Endothelial cell of umbilical vein (primary cell): ENCODE measurements at regions not wholly inside any gene's neighbourhood (a gene's known extent, or its start where the extent isn't known, plus 50 kb on each side); places are given as distances from the start of the nearest gene placed in this dataset.

Source experiments
- BruUV-seq: library from RNA; stranded (reverse); fragments of 400-500 nt; replicated peaks from 2 replicates; lab custom pipeline; 2021; lab: Mats Ljungman, UMichigan
- CTCF ChIA-PET: fragments of 300-600, 350-600 bp; sonication (Branson Sonifier 250); formaldehyde crosslinking; loops from one replicate; lab custom pipeline; 2021; ENCODE audit warnings: antibody characterized with exemption, inconsistent platforms; lab: Charles Lee
- POLR2A ChIA-PET: fragments of 300-600, 350-600 bp; sonication (Branson Sonifier 250); formaldehyde crosslinking; loops from one replicate; lab custom pipeline; 2021; ENCODE audit warnings: antibody characterized with exemption, inconsistent platforms; lab: Charles Lee
- DNase-seq: peaks from one replicate; pipeline ENCODE4 v3.0.0-alpha.2; 2011; ENCODE audit warnings: low read depth, low spot score
- FAIRE-seq: peaks from 2 replicates; lab custom pipeline; 2011; peaks lifted over from hg19 to GRCh38; lab: Jason Lieb, UNC
- H2AFZ ChIP-seq: 2 replicates; pipeline ENCODE4 v1.6.0; 2012; ENCODE audit warnings: low read depth, low read length, control low read depth, inconsistent platforms
- H3K27ac ChIP-seq: 2 replicates; pipeline ENCODE4 v1.5.1; 2011; ENCODE audit warnings: low read depth, mild to moderate bottlenecking, control low read depth, low read length, moderate library complexity; ENCODE audit not compliant: insufficient read depth
- H3K27me3 ChIP-seq, 2 experiments: 2 replicates each; pipeline versions ENCODE4 v1.6.0 to v1.6.1; 2011; ENCODE audit warnings: low read length in 2 of 2, mixed read lengths in 1 of 2; ENCODE audit not compliant: control insufficient read depth in 2 of 2, insufficient read depth in 2 of 2
- H3K36me3 ChIP-seq, 2 experiments: 2 replicates in 1 of 2; 3 replicates in 1 of 2; pipeline ENCODE4 v1.5.1; 2011; ENCODE audit warnings: low read length in 2 of 2, mild to moderate bottlenecking in 1 of 2, moderate library complexity in 1 of 2; ENCODE audit not compliant: control insufficient read depth in 2 of 2, insufficient read depth in 2 of 2; ENCODE audit errors: extremely low read depth in 1 of 2
- H3K4me1 ChIP-seq: 3 replicates; pipeline ENCODE4 v1.5.1; 2011; ENCODE audit warnings: mild to moderate bottlenecking, low read length; ENCODE audit not compliant: control insufficient read depth, insufficient read depth; ENCODE audit errors: extremely low read depth
- H3K4me2 ChIP-seq: 2 replicates; pipeline ENCODE4 v1.6.1; 2011; ENCODE audit warnings: low read length, control low read depth, mixed read lengths; ENCODE audit not compliant: insufficient read depth
- H3K4me3 ChIP-seq, 3 experiments: fragments of 200-600 bp in 1 of 3; sonication (generic), shearing (Covaris generic) in 1 of 3; replicated peaks in 1 of 3; 2 replicates each; pipeline ENCODE4 v1.5.1; 2011 to 2016; ENCODE audit warnings: control low read depth in 3 of 3, low read length in 3 of 3, mild to moderate bottlenecking in 2 of 3, inconsistent platforms in 1 of 3, low read depth in 1 of 3, moderate library complexity in 1 of 3; ENCODE audit not compliant: insufficient read depth in 1 of 3
- H3K79me2 ChIP-seq: 2 replicates; pipeline ENCODE4 v1.6.0; 2012; ENCODE audit warnings: low read length, inconsistent platforms; ENCODE audit not compliant: control insufficient read depth, insufficient read depth
- H3K9ac ChIP-seq: replicated peaks from 2 replicates; pipeline ENCODE3; 2011; ENCODE audit warnings: low read length, control low read depth; ENCODE audit not compliant: insufficient read depth; ENCODE audit errors: extremely low read depth
- H3K9me1 ChIP-seq: replicated peaks from 3 replicates; pipeline ENCODE4 v1.6.0; 2011; ENCODE audit warnings: mild to moderate bottlenecking, low read length; ENCODE audit not compliant: control insufficient read depth, insufficient read depth; ENCODE audit errors: extremely low read depth
- H3K9me3 ChIP-seq: replicated peaks from 2 replicates; pipeline ENCODE4 v1.5.1; 2012; ENCODE audit warnings: low read length, inconsistent platforms; ENCODE audit not compliant: control insufficient read depth, insufficient read depth
- H4K20me1 ChIP-seq: replicated peaks from 2 replicates; pipeline ENCODE3; 2011; ENCODE audit warnings: mild to moderate bottlenecking, low read length; ENCODE audit not compliant: control insufficient read depth, insufficient read depth; ENCODE audit errors: extremely low read depth
- EZH2 ChIP-seq: IDR thresholded peaks from 2 replicates; pipeline ENCODE4 v1.6.1; 2012; ENCODE audit warnings: borderline replicate concordance, low read depth, mild to moderate bottlenecking, moderate library complexity, low read length, inconsistent platforms; ENCODE audit not compliant: severe bottlenecking
- FOS ChIP-seq: IDR thresholded peaks from 2 replicates; pipeline ENCODE4 v1.6.1; 2011; ENCODE audit warnings: mild to moderate bottlenecking, low read length, moderate library complexity, borderline replicate concordance; ENCODE audit not compliant: insufficient read depth
- GATA2 ChIP-seq: IDR thresholded peaks from 2 replicates; pipeline ENCODE4 v1.7.0; 2011; ENCODE audit warnings: low read depth, mild to moderate bottlenecking, moderate library complexity, mixed read lengths, low read length; ENCODE audit not compliant: insufficient read length, insufficient read depth
- JUN ChIP-seq: IDR thresholded peaks from 2 replicates; pipeline ENCODE4 v1.6.1; 2011; ENCODE audit warnings: borderline replicate concordance, low read depth; ENCODE audit not compliant: insufficient read length, insufficient read depth
- MYC ChIP-seq: IDR thresholded peaks from one replicate; pipeline ENCODE4 v1.6.1; 2011; ENCODE audit warnings: mild to moderate bottlenecking, low read depth, low read length
- POLR2A ChIP-seq: IDR thresholded peaks from 2 replicates; pipeline ENCODE4 v1.6.1; 2012; ENCODE audit warnings: low read depth, mild to moderate bottlenecking, control low read depth, low read length
- POLR2AphosphoS5 ChIP-seq: IDR thresholded peaks from 2 replicates; pipeline ENCODE4 v1.6.1; 2012; ENCODE audit warnings: low read depth, mild to moderate bottlenecking, control low read depth, low read length, moderate library complexity; ENCODE audit not compliant: insufficient read depth
- dilution Hi-C: fragments of 300-500 bp; cut with MboI; formaldehyde crosslinking; loops from one replicate; pipeline ENCODE4 v1.15.0; 2019; ENCODE audit warnings: low sequenced_read_pairs; ENCODE audit not compliant: extremely low pct_ligation_motif_present
- intact Hi-C: fragments of 100-400 bp; cut with micrococcal nuclease; formaldehyde crosslinking; loops from one replicate; pipeline ENCODE4 v1.10.0; 2022
- TF ChIP-seq, protein P1 (sequence below), 2 donors: IDR thresholded peaks; 1 replicate in 1 of 2; 2 replicates in 1 of 2; pipeline ENCODE4 v1.5.1; 2011; ENCODE audit warnings: low read length in 2 of 2, mild to moderate bottlenecking in 2 of 2, moderate library complexity in 2 of 2, control low read depth in 1 of 2, inconsistent platforms in 1 of 2, low read depth in 1 of 2; ENCODE audit not compliant: insufficient read depth in 1 of 2; ENCODE audit errors: extremely low read depth in 1 of 2
- TF ChIP-seq, protein P2 (sequence below): IDR thresholded peaks from 2 replicates; pipeline ENCODE4 v1.6.1; 2011; ENCODE audit not compliant: insufficient read depth, insufficient read length

DNA sequence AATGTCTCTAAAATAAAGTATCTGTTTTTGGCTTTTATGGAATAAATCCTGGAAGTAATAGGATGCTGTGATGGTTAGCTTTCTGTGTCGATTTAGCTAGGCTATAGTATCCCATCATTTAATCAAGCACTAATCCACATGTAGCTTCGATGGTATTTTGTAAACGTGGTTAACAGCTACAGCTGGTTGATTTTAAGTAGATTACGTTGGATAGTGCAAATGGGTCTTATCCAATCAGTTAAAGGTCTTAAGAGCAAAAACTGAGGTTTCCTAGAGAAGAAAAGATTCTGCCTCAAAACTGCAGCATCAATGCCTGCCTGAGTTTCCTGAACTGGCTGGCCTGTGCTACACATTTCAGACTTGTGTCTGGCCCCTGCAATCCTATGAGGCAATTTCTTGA, 314.2 kb upstream of the SORL1-AS1 start:
- CTCF ChIA-PET: no interaction called here
- H4K20me1 ChIP-seq: no peaks in the 10 kb centered on the region
- H3K4me1 ChIP-seq: no peaks in the 10 kb centered on the region
- DNase-seq (no peak), FAIRE-seq (no peak)
- H3K36me3 ChIP-seq: no peaks in the 10 kb centered on the region
- intact Hi-C loops: no loop called here
- dilution Hi-C loops: no loop called here
- POLR2A ChIA-PET: no interaction called here
- H3K9ac ChIP-seq: no peak overlapping the region
- no peaks in the 10 kb centered on the region for H3K9me1 ChIP-seq
- H3K27me3 ChIP-seq: peaks cover 0 to 2% of the 10 kb centered on the region in 2 experiments
- H3K27ac ChIP-seq: no peak overlapping the region
- BruUV-seq: no TSS peak
- H3K79me2 ChIP-seq: no peaks in the 10 kb centered on the region
- TF ChIP-seq, protein P1, sequence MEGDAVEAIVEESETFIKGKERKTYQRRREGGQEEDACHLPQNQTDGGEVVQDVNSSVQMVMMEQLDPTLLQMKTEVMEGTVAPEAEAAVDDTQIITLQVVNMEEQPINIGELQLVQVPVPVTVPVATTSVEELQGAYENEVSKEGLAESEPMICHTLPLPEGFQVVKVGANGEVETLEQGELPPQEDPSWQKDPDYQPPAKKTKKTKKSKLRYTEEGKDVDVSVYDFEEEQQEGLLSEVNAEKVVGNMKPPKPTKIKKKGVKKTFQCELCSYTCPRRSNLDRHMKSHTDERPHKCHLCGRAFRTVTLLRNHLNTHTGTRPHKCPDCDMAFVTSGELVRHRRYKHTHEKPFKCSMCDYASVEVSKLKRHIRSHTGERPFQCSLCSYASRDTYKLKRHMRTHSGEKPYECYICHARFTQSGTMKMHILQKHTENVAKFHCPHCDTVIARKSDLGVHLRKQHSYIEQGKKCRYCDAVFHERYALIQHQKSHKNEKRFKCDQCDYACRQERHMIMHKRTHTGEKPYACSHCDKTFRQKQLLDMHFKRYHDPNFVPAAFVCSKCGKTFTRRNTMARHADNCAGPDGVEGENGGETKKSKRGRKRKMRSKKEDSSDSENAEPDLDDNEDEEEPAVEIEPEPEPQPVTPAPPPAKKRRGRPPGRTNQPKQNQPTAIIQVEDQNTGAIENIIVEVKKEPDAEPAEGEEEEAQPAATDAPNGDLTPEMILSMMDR (IDR thresholded peaks at IDR 0.05; ENCODE audit: extremely low read depth in 1 of 2, insufficient read depth in 1 of 2, low read depth in 1 of 2, low read length in 2 of 2): no peak
- TF ChIP-seq JUN (no peak), EZH2 (no peak), FOS (no peak), GATA2 (no peak), POLR2AphosphoS5 (no peak), MYC (no peak), POLR2A (no peak)
- TF ChIP-seq, protein P2, sequence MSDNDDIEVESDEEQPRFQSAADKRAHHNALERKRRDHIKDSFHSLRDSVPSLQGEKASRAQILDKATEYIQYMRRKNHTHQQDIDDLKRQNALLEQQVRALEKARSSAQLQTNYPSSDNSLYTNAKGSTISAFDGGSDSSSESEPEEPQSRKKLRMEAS: no peak
- no peak overlapping the region for H2AFZ ChIP-seq
- no peak overlapping the region for H3K4me2 ChIP-seq
- H3K4me3 ChIP-seq: no peak overlapping the region
- H3K9me3 ChIP-seq: no peaks in the 10 kb centered on the region
